ENCODE measurements at regions not wholly inside any gene's neighbourhood (a gene's known extent, or its start where the extent isn't known, plus 50 kb on each side); places are given as distances from the start of the nearest gene placed in this dataset.

GRCh38 chr4:45004326-45004725 is 278.0 kb upstream of the GNPDA2 start:
- no peak overlapping the region for H2BK5ac ChIP-seq (ENCODE audit: low read length)
- no peak overlapping the region for H2BK15ac ChIP-seq (replicated peaks; ENCODE audit: low read depth)
- DNase-seq: no peak
- no peaks in the 10 kb centered on the region for H3K79me1 ChIP-seq (ENCODE audit: low read length)
- H2BK120ac ChIP-seq (ENCODE audit: low read depth, low read length): no peak overlapping the region
- H4K5ac ChIP-seq (ENCODE audit: low read length): no peak overlapping the region
- H3K4me3 ChIP-seq (ENCODE audit: low read length): no peak overlapping the region
- no peaks in the 10 kb centered on the region for H3K4me1 ChIP-seq (ENCODE audit: control insufficient read depth, low read depth, low read length)
- H3K79me2 ChIP-seq (ENCODE audit: control insufficient read depth, insufficient read depth, low read length): no peaks in the 10 kb centered on the region
- H2AK5ac ChIP-seq (ENCODE audit: low read length): no peak overlapping the region
- H3K56ac ChIP-seq (ENCODE audit: low read length): no peak overlapping the region
- no CpG with 5 or more reads among the region's 2 CpGs for WGBS (ENCODE audit: extremely low coverage, insufficient coverage, low lambda C conversion rate)
- no peaks in the 10 kb centered on the region for H3K27me3 ChIP-seq (ENCODE audit: insufficient read depth, low read length, poor library complexity)
- no peak overlapping the region for H3K18ac ChIP-seq (ENCODE audit: low read length)
- H3K9ac ChIP-seq (ENCODE audit: low read length): no peak overlapping the region
- no peak overlapping the region for H3K4ac ChIP-seq (ENCODE audit: low read depth, low read length)
- H4K8ac ChIP-seq (ENCODE audit: low read depth, low read length): no peak overlapping the region
- no peak overlapping the region for H3K23ac ChIP-seq (ENCODE audit: low read length)
- H3K27ac ChIP-seq (ENCODE audit: low read depth, low read length): no peak overlapping the region
- H3K36me3 ChIP-seq (ENCODE audit: control insufficient read depth, insufficient read depth, low read length): no peaks in the 10 kb centered on the region
- no peak overlapping the region for H3K4me2 ChIP-seq (ENCODE audit: low read length)

GRCh38 chr4:44996276-44996845 is 270.0 kb upstream of the GNPDA2 start:
- H3K4me3 ChIP-seq (ENCODE audit: low read length): no peak overlapping the region
- no peak overlapping the region for H2BK120ac ChIP-seq (ENCODE audit: low read depth, low read length)
- no CpG with 5 or more reads among the region's 4 CpGs for WGBS (ENCODE audit: extremely low coverage, insufficient coverage, low lambda C conversion rate)
- H3K9ac ChIP-seq (ENCODE audit: low read length): no peak overlapping the region
- no peak overlapping the region for H4K5ac ChIP-seq (ENCODE audit: low read length)
- H3K23ac ChIP-seq (ENCODE audit: low read length): no peak overlapping the region
- no peak overlapping the region for H3K4ac ChIP-seq (ENCODE audit: low read depth, low read length)
- H3K27ac ChIP-seq (ENCODE audit: low read depth, low read length): no peak overlapping the region
- no peak overlapping the region for H2BK15ac ChIP-seq (replicated peaks; ENCODE audit: low read depth)
- H3K18ac ChIP-seq (ENCODE audit: low read length): no peak overlapping the region
- H3K4me2 ChIP-seq (ENCODE audit: low read length): no peak overlapping the region
- no peak overlapping the region for H4K8ac ChIP-seq (ENCODE audit: low read depth, low read length)
- no peaks in the 10 kb centered on the region for H3K27me3 ChIP-seq (ENCODE audit: insufficient read depth, low read length, poor library complexity)
- H3K36me3 ChIP-seq (ENCODE audit: control insufficient read depth, insufficient read depth, low read length): no peaks in the 10 kb centered on the region
- H3K79me2 ChIP-seq (ENCODE audit: control insufficient read depth, insufficient read depth, low read length): no peaks in the 10 kb centered on the region
- H3K79me1 ChIP-seq (ENCODE audit: low read length): no peaks in the 10 kb centered on the region
- H3K56ac ChIP-seq (ENCODE audit: low read length): no peak overlapping the region
- no peak for DNase-seq
- no peaks in the 10 kb centered on the region for H3K4me1 ChIP-seq (ENCODE audit: control insufficient read depth, low read depth, low read length)
- H2AK5ac ChIP-seq (ENCODE audit: low read length): no peak overlapping the region
- no peak overlapping the region for H2BK5ac ChIP-seq (ENCODE audit: low read length)

GRCh38 chr4:44988011-44988410 is 261.7 kb upstream of the GNPDA2 start:
- Histone ChIP-seq H3K9ac (ENCODE audit: low read length) (no peak overlapping the region), H4K8ac (ENCODE audit: low read depth, low read length) (no peak overlapping the region), H3K27me3 (ENCODE audit: insufficient read depth, low read length, poor library complexity) (no peaks in the 10 kb centered on the region), H3K79me2 (ENCODE audit: control insufficient read depth, insufficient read depth, low read length) (no peaks in the 10 kb centered on the region), H3K56ac (ENCODE audit: low read length) (no peak overlapping the region), H3K4ac (ENCODE audit: low read depth, low read length) (no peak overlapping the region), H2BK120ac (ENCODE audit: low read depth, low read length) (no peak overlapping the region), H3K4me1 (ENCODE audit: control insufficient read depth, low read depth, low read length) (no peaks in the 10 kb centered on the region), H2BK5ac (ENCODE audit: low read length) (no peak overlapping the region), H4K5ac (ENCODE audit: low read length) (no peak overlapping the region), H3K79me1 (ENCODE audit: low read length) (no peaks in the 10 kb centered on the region), H3K27ac (ENCODE audit: low read depth, low read length) (no peak overlapping the region), H3K23ac (ENCODE audit: low read length) (no peak overlapping the region), H3K4me2 (ENCODE audit: low read length) (no peak overlapping the region), H2BK15ac (replicated peaks; ENCODE audit: low read depth) (no peak overlapping the region), H2AK5ac (ENCODE audit: low read length) (no peak overlapping the region), H3K36me3 (ENCODE audit: control insufficient read depth, insufficient read depth, low read length) (no peaks in the 10 kb centered on the region), H3K4me3 (ENCODE audit: low read length) (no peak overlapping the region), H3K18ac (ENCODE audit: low read length) (no peak overlapping the region)
- DNase-seq: no peak
- WGBS (ENCODE audit: extremely low coverage, insufficient coverage, low lambda C conversion rate): no CpG with 5 or more reads among the region's 5 CpGs

GRCh38 chr4:44985938-44986337 is 259.6 kb upstream of the GNPDA2 start:
- no peak overlapping the region for H3K23ac ChIP-seq (ENCODE audit: low read length)
- no peak overlapping the region for H2BK120ac ChIP-seq (ENCODE audit: low read depth, low read length)
- no peak overlapping the region for H3K4ac ChIP-seq (ENCODE audit: low read depth, low read length)
- H3K79me1 ChIP-seq (ENCODE audit: low read length): no peaks in the 10 kb centered on the region
- no peak overlapping the region for H2BK15ac ChIP-seq (replicated peaks; ENCODE audit: low read depth)
- H3K79me2 ChIP-seq (ENCODE audit: control insufficient read depth, insufficient read depth, low read length): no peaks in the 10 kb centered on the region
- H3K36me3 ChIP-seq (ENCODE audit: control insufficient read depth, insufficient read depth, low read length): no peaks in the 10 kb centered on the region
- WGBS (ENCODE audit: extremely low coverage, insufficient coverage, low lambda C conversion rate): no CpG with 5 or more reads among the region's 5 CpGs
- no peaks in the 10 kb centered on the region for H3K4me1 ChIP-seq (ENCODE audit: control insufficient read depth, low read depth, low read length)
- no peak overlapping the region for H3K9ac ChIP-seq (ENCODE audit: low read length)
- H3K18ac ChIP-seq (ENCODE audit: low read length): no peak overlapping the region
- H3K27ac ChIP-seq (ENCODE audit: low read depth, low read length): no peak overlapping the region
- H3K4me2 ChIP-seq (ENCODE audit: low read length): no peak overlapping the region
- no peak for DNase-seq
- H4K8ac ChIP-seq (ENCODE audit: low read depth, low read length): no peak overlapping the region
- no peak overlapping the region for H2BK5ac ChIP-seq (ENCODE audit: low read length)
- H4K5ac ChIP-seq (ENCODE audit: low read length): no peak overlapping the region
- H3K27me3 ChIP-seq (ENCODE audit: insufficient read depth, low read length, poor library complexity): no peaks in the 10 kb centered on the region
- no peak overlapping the region for H3K56ac ChIP-seq (ENCODE audit: low read length)
- H3K4me3 ChIP-seq (ENCODE audit: low read length): no peak overlapping the region
- no peak overlapping the region for H2AK5ac ChIP-seq (ENCODE audit: low read length)

- Histone ChIP-seq H3K36me3 (ENCODE audit: control insufficient read depth, insufficient read depth, low read length) (no peaks in the 10 kb centered on the region), H2AK5ac (ENCODE audit: low read length) (no peak overlapping the region)
- WGBS (ENCODE audit: extremely low coverage, insufficient coverage, low lambda C conversion rate): 100% methylated on average over 1 of the region's 2 CpGs
Measured at GRCh38 chr4:44985152-44985551, 258.8 kb upstream of the GNPDA2 start.

GRCh38 chr4:44984083-44984482 is 257.7 kb upstream of the GNPDA2 start:
- H3K79me2 ChIP-seq (ENCODE audit: control insufficient read depth, insufficient read depth, low read length): no peaks in the 10 kb centered on the region
- no peak overlapping the region for H3K4me2 ChIP-seq (ENCODE audit: low read length)
- H4K5ac ChIP-seq (ENCODE audit: low read length): no peak overlapping the region
- H3K4me1 ChIP-seq (ENCODE audit: control insufficient read depth, low read depth, low read length): no peaks in the 10 kb centered on the region
- no peaks in the 10 kb centered on the region for H3K27me3 ChIP-seq (ENCODE audit: insufficient read depth, low read length, poor library complexity)
- no peak overlapping the region for H2BK5ac ChIP-seq (ENCODE audit: low read length)
- H2AK5ac ChIP-seq (ENCODE audit: low read length): no peak overlapping the region
- no peak overlapping the region for H3K27ac ChIP-seq (ENCODE audit: low read depth, low read length)
- no peak overlapping the region for H3K56ac ChIP-seq (ENCODE audit: low read length)
- no peak overlapping the region for H2BK120ac ChIP-seq (ENCODE audit: low read depth, low read length)
- H4K8ac ChIP-seq (ENCODE audit: low read depth, low read length): no peak overlapping the region
- H3K23ac ChIP-seq (ENCODE audit: low read length): no peak overlapping the region
- H3K4ac ChIP-seq (ENCODE audit: low read depth, low read length): no peak overlapping the region
- H3K9ac ChIP-seq (ENCODE audit: low read length): no peak overlapping the region
- no peak for DNase-seq
- H3K36me3 ChIP-seq (ENCODE audit: control insufficient read depth, insufficient read depth, low read length): no peaks in the 10 kb centered on the region
- H2BK15ac ChIP-seq (replicated peaks; ENCODE audit: low read depth): no peak overlapping the region
- H3K18ac ChIP-seq (ENCODE audit: low read length): no peak overlapping the region
- H3K4me3 ChIP-seq (ENCODE audit: low read length): no peak overlapping the region
- H3K79me1 ChIP-seq (ENCODE audit: low read length): no peaks in the 10 kb centered on the region

More at GRCh38 chr4:44985152-44985551, 258.8 kb upstream of the GNPDA2 start:
- Histone ChIP-seq H3K9ac (ENCODE audit: low read length) (no peak overlapping the region), H2BK120ac (ENCODE audit: low read depth, low read length) (no peak overlapping the region), H2BK15ac (replicated peaks; ENCODE audit: low read depth) (no peak overlapping the region), H2BK5ac (ENCODE audit: low read length) (no peak overlapping the region), H4K5ac (ENCODE audit: low read length) (no peak overlapping the region), H3K23ac (ENCODE audit: low read length) (no peak overlapping the region), H4K8ac (ENCODE audit: low read depth, low read length) (no peak overlapping the region), H3K56ac (ENCODE audit: low read length) (no peak overlapping the region), H3K4me2 (ENCODE audit: low read length) (no peak overlapping the region), H3K27me3 (ENCODE audit: insufficient read depth, low read length, poor library complexity) (no peaks in the 10 kb centered on the region), H3K18ac (ENCODE audit: low read length) (no peak overlapping the region), H3K79me1 (ENCODE audit: low read length) (no peaks in the 10 kb centered on the region), H3K27ac (ENCODE audit: low read depth, low read length) (no peak overlapping the region), H3K4me3 (ENCODE audit: low read length) (no peak overlapping the region), H3K79me2 (ENCODE audit: control insufficient read depth, insufficient read depth, low read length) (no peaks in the 10 kb centered on the region), H3K4ac (ENCODE audit: low read depth, low read length) (no peak overlapping the region), H3K4me1 (ENCODE audit: control insufficient read depth, low read depth, low read length) (no peaks in the 10 kb centered on the region)
- DNase-seq: no peak

Measured in mesendoderm (in vitro differentiated cells).